Astrocyte of the cerebellum (primary cell): ENCODE measurements at regions not wholly inside any gene's neighbourhood (a gene's known extent, or its start where the extent isn't known, plus 50 kb on each side); places are given as distances from the start of the nearest gene placed in this dataset.

Experiments used
- DNase-seq: peaks from one replicate; pipeline ENCODE4 v3.0.0-alpha.2; 2011; ENCODE audit warnings: low read depth
- H3K4me3 ChIP-seq: 2 replicates; pipeline ENCODE4 v1.5.1; 2011; ENCODE audit warnings: mild to moderate bottlenecking, low read depth, low read length, moderate library complexity
- CTCF ChIP-seq: IDR thresholded peaks from 2 replicates; pipeline ENCODE4 v1.5.1; 2012; ENCODE audit warnings: low read length, low read depth, moderate library complexity, mild to moderate bottlenecking; ENCODE audit errors: missing control alignments
- in situ Hi-C: cut with HindIII; loops from 2 replicates; pipeline ENCODE4 v1.10.0; 2017; ENCODE audit warnings: low sequenced_read_pairs

- in situ Hi-C loops, result loop anchor here (5.0 kb wide), 1 partner anchor 37 kb away; no protein-coding TSS in a partner anchor
- H3K4me3 ChIP-seq, result no peak overlapping the region
- no peak for TF ChIP-seq CTCF
- DNase-seq, result no peak
Measured at GRCh38 chr10:121260377-121260776, 337.9 kb downstream of the FGFR2 start.

- in situ Hi-C loops, result loop anchor here (5.0 kb wide), 1 partner anchor 36 kb away; no protein-coding TSS in a partner anchor
- TF ChIP-seq CTCF, result no peak
- DNase-seq, result no peak
- no peak overlapping the region for H3K4me3 ChIP-seq
Measured at GRCh38 chr10:121261665-121262064, 336.6 kb downstream of the FGFR2 start.

GRCh38 chr10:121262774-121263430 lies 335.3 kb downstream of the FGFR2 start:
- in situ Hi-C loops, result loop anchor here (5.0 kb wide), 1 partner anchor 34 kb away; no protein-coding TSS in a partner anchor
- H3K4me3 ChIP-seq, result no peak overlapping the region
- no peak for DNase-seq
- no peak for TF ChIP-seq CTCF

GRCh38 chr10:121263431-121263783 lies 334.8 kb downstream of the FGFR2 start:
- in situ Hi-C loops, result loop anchor here (5.0 kb wide), 1 partner anchor 34 kb away; no protein-coding TSS in a partner anchor
- no peak for DNase-seq
- H3K4me3 ChIP-seq, result no peak overlapping the region
- no peak for TF ChIP-seq CTCF

- DNase-seq, result no peak
- H3K4me3 ChIP-seq, result no peak overlapping the region
- TF ChIP-seq CTCF, result no peak
- in situ Hi-C loops, result no loop called here
Measured at GRCh38 chr10:121265360-121266123, 332.7 kb downstream of the FGFR2 start.

GRCh38 chr10:121266370-121266769 lies 331.9 kb downstream of the FGFR2 start:
- no peak overlapping the region for H3K4me3 ChIP-seq
- no peak for TF ChIP-seq CTCF
- in situ Hi-C loops, result no loop called here
- no peak for DNase-seq
